Lung (tissue), 11 donors: ENCODE measurements at regions not wholly inside any gene's neighbourhood (a gene's known extent, or its start where the extent isn't known, plus 50 kb on each side); places are given as distances from the start of the nearest gene placed in this dataset.

ENCODE experiments used
- ATAC-seq: fragments of 200-7000 bp; cut with Tn5 transposase; one replicate; pipeline ENCODE4 v1.9.1; 2020; ENCODE audit warnings: moderate number of reproducible peaks; ENCODE audit not compliant: insufficient read depth, low FRiP score
- DNase-seq, 3 donors: peaks; one replicate each; pipeline ENCODE4 v3.0.0-alpha.2; 2013 to 2017
- H3K27ac ChIP-seq, 2 donors: one replicate each; pipeline ENCODE4 v1.5.1; 2013; ENCODE audit warnings: mild to moderate bottlenecking in 2 of 2, moderate library complexity in 2 of 2, control low read depth in 1 of 2, inconsistent platforms in 1 of 2, low read depth in 1 of 2, low read length in 1 of 2
- H3K27me3 ChIP-seq, 3 donors: one replicate each; pipeline ENCODE4 v1.5.1; 2013; ENCODE audit warnings: low read length in 2 of 3; ENCODE audit not compliant: control insufficient read depth in 3 of 3, insufficient read depth in 3 of 3
- H3K36me3 ChIP-seq, 4 donors: one replicate each; pipeline ENCODE4 v1.5.1; 2013; ENCODE audit warnings: low read length in 4 of 4, mild to moderate bottlenecking in 1 of 4, moderate library complexity in 1 of 4; ENCODE audit not compliant: control insufficient read depth in 4 of 4, insufficient read depth in 4 of 4
- H3K4me1 ChIP-seq, 5 donors: one replicate each; pipeline ENCODE4 v1.5.1; 2013; ENCODE audit warnings: low read length in 5 of 5, mild to moderate bottlenecking in 2 of 5, moderate library complexity in 1 of 5; ENCODE audit not compliant: control insufficient read depth in 5 of 5, insufficient read depth in 5 of 5
- H3K4me3 ChIP-seq: one replicate; pipeline ENCODE4 v1.5.1; 2013; ENCODE audit warnings: mild to moderate bottlenecking, control low read depth, moderate library complexity
- H3K9ac ChIP-seq, 2 donors: one replicate each; pipeline ENCODE4 v1.5.1; 2013; ENCODE audit warnings: low read length in 2 of 2, control low read depth in 1 of 2; ENCODE audit not compliant: insufficient read depth in 1 of 2
- H3K9me3 ChIP-seq, 4 donors: one replicate each; pipeline ENCODE4 v1.5.1; 2013; ENCODE audit warnings: low read length in 3 of 4, mild to moderate bottlenecking in 1 of 4, moderate library complexity in 1 of 4; ENCODE audit not compliant: control insufficient read depth in 4 of 4, insufficient read depth in 3 of 4
- WGBS, 2 donors: extraction: QIAGEN DNeasy Blood & Tissue Kit; methylation state at CpG; one replicate each; pipeline ENCODE4 v1.1.7; 2013; 5-methylcytosine and 5-hydroxymethylcytosine counted together
- TF ChIP-seq, protein P1 (sequence below): IDR thresholded peaks from 2 replicates; pipeline ENCODE4 v1.5.1; 2012; ENCODE audit warnings: mild to moderate bottlenecking; ENCODE audit errors: control extremely low read depth, extremely low read depth
- donor health status: control.
- donor health status: control.
- donor health status: Bipolar disorder and iron deficiency.
- donor health status: healthy.
- donor health status: DM: yes; HTN: yes; CAD: no.

DNA sequence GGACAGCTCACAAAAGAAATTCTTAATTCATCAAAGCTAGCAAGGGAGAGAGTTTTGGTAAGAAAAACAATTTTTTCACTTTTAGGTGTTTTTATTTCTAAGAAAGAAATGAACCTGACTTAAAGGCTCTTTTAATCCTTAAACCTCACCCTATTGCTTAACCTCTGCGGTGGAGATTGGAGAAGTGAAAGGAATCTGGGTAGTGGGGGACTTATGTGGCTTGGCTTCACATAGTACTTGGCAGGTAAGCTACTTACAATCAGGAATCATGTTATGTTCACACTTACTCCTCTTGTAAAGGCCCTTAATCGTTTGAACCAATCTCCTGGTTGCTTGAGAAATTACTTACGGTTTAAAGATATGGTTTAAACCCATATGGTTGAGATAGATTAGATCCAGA is 104.8 kb downstream of the ISOC1 start:
- peak in 1 of 3 donors; percentile 19 for DNase-seq
- TF ChIP-seq, protein P1, sequence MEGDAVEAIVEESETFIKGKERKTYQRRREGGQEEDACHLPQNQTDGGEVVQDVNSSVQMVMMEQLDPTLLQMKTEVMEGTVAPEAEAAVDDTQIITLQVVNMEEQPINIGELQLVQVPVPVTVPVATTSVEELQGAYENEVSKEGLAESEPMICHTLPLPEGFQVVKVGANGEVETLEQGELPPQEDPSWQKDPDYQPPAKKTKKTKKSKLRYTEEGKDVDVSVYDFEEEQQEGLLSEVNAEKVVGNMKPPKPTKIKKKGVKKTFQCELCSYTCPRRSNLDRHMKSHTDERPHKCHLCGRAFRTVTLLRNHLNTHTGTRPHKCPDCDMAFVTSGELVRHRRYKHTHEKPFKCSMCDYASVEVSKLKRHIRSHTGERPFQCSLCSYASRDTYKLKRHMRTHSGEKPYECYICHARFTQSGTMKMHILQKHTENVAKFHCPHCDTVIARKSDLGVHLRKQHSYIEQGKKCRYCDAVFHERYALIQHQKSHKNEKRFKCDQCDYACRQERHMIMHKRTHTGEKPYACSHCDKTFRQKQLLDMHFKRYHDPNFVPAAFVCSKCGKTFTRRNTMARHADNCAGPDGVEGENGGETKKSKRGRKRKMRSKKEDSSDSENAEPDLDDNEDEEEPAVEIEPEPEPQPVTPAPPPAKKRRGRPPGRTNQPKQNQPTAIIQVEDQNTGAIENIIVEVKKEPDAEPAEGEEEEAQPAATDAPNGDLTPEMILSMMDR: no peak
- peaks cover 0 to 11% (median 0%) of the 10 kb centered on the region in 3 donors for H3K27me3 ChIP-seq
- no peaks in the 10 kb centered on the region for H3K4me1 ChIP-seq
- no peak overlapping the region for H3K9ac ChIP-seq
- H3K36me3 ChIP-seq: peaks cover 0 to 5% (median 0%) of the 10 kb centered on the region in 4 donors
- no peak for ATAC-seq
- H3K9me3 ChIP-seq: peaks cover 0 to 6% (median 0%) of the 10 kb centered on the region in 4 donors
- no peak overlapping the region for H3K27ac ChIP-seq
- WGBS, 2 donors: 52 to 66% methylated on average over 3 of the region's 3 CpGs
- H3K4me3 ChIP-seq: no peak overlapping the region

DNA sequence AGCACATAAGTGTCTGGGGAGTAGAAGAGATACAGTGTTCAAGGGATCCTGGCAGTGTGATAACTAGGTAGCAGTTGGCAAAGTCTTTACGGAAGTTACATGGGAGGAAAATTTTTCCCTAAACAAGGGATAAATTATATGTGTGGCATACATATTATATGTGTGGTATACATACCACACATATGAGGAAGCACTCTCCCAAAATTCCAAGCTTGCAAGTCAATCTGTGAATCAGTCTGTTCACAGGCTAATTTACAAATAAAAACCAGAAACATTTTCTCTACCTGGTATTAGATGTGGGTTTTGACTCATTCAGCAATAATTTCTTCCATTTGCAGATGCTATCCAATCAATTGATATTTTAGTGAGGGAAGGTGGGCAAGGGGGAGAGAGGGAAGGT is 110.0 kb downstream of the ISOC1 start:
- ATAC-seq: no peak
- 85 to 94% methylated on average over 1 of the region's 1 CpG for WGBS, 2 donors
- Histone ChIP-seq H3K4me3 (no peak overlapping the region), H3K36me3 (no peaks in the 10 kb centered on the region), H3K4me1 (no peaks in the 10 kb centered on the region), H3K9me3 (no peaks in the 10 kb centered on the region), H3K27me3 (peaks cover 0 to 15% (median 0%) of the 10 kb centered on the region in 3 donors), H3K9ac (no peak overlapping the region), H3K27ac (no peak overlapping the region)
- TF ChIP-seq, protein P1: no peak
- DNase-seq: no peak

DNA sequence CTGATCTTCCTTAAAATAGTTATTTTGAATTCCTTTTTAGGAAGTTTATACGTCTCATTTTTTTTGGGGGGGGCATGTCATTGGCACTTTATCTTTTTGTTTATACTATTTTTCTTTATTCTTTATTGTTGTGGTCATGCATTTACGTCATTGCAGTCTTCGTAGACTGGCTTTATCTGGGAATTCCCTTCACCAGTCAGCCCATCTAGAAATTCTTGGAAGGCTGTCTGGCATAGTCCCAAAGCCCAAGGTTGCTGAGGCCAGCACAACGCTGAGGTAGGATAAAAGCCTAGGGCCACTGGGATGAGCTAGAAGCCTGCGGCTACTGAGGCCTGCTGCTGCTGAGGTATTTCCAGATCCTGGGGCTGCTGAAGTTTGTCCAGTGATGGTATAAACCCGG is 121.5 kb downstream of the ISOC1 start:
- Histone ChIP-seq H3K36me3 (no peaks in the 10 kb centered on the region), H3K4me3 (no peak overlapping the region), H3K27ac (no peak overlapping the region), H3K9ac (no peak overlapping the region), H3K4me1 (no peaks in the 10 kb centered on the region), H3K9me3 (peaks cover 0 to 6% (median 2%) of the 10 kb centered on the region in 4 donors), H3K27me3 (no peaks in the 10 kb centered on the region)
- no peak for DNase-seq
- ATAC-seq: no peak
- WGBS, 2 donors: 79 to 89% methylated on average over 6 of the region's 6 CpGs
- TF ChIP-seq, protein P1: no peak

DNA sequence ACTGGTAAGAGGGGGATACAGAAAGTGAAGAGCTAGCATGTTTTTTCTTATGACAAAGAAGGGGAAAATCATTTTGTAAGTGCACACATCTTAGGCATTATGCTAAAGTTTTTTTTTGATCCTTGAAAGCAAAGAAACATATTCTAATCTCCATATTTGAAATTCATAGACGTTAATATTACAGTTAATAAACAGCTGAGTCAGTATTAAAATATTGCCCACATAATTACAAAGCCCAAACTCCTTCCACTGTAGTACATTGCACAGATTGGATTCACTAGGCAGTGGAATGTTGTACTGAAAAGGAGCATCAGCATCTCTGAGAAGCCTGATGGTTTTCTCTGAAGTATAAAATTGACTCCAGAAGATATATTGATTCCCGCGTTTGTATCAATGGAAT is 122.6 kb downstream of the ISOC1 start:
- WGBS, 2 donors: 94% methylated on average over 3 of the region's 3 CpGs

More for the DNA sequence above, 122.6 kb downstream of the ISOC1 start:
- TF ChIP-seq, protein P1: no peak
- ATAC-seq (no peak), DNase-seq (no peak)
- Histone ChIP-seq H3K36me3 (no peaks in the 10 kb centered on the region), H3K27me3 (no peaks in the 10 kb centered on the region), H3K27ac (no peak overlapping the region), H3K9me3 (peaks cover 0 to 6% (median 2%) of the 10 kb centered on the region in 4 donors), H3K4me3 (no peak overlapping the region), H3K9ac (no peak overlapping the region), H3K4me1 (no peaks in the 10 kb centered on the region)
